Sciatic nerve (tissue), 2 donors: ENCODE measurements at regions not wholly inside any gene's neighbourhood (a gene's known extent, or its start where the extent isn't known, plus 50 kb on each side); places are given as distances from the start of the nearest gene placed in this dataset.
"Not testable (repeated sequence)": the region's sequence is repeated elsewhere in the genome, so short reads cannot be mapped to it uniquely, and the experiment has no call there.

Experiments used
- ATAC-seq: fragments of 200-7000 bp; cut with Tn5 transposase; one replicate; pipeline ENCODE4 v1.9.1; 2020; ENCODE audit warnings: mild to moderate bottlenecking, moderate library complexity
- DNase-seq: peaks from one replicate; pipeline ENCODE4 v3.0.0-alpha.2; 2020; ENCODE audit warnings: low spot score
- intact Hi-C: fragments of 100-400 bp; cut with DNase I; formaldehyde crosslinking; loops from one replicate; pipeline ENCODE4 v1.14.2; 2022
- donor health status: DM: no; HTN: no; CAD: no.
- donor health status: DM: no; HTN: no; CAD: no.

DNA sequence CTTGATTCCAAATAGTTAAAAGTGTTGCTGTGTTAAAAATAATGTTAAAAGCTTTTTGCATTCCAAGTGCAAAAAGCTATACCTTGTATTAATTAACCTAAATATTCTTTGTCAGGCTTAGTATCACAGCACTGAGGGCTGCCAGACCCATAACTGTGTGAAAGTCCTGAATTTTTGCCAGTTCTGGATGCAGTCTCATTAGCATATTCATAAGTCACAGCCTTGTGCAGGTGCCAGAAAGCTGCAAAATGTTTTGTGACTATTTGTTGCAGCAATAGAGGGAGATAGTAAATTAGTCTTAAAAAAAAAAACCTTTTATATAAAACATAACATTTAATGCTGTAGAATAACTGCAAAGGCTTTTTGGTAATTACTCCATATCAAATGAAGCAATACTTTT is 56.6 kb downstream of the SLITRK1 start:
- intact Hi-C loops, result no loop called here
- no peak for DNase-seq
- no peak for ATAC-seq

DNA sequence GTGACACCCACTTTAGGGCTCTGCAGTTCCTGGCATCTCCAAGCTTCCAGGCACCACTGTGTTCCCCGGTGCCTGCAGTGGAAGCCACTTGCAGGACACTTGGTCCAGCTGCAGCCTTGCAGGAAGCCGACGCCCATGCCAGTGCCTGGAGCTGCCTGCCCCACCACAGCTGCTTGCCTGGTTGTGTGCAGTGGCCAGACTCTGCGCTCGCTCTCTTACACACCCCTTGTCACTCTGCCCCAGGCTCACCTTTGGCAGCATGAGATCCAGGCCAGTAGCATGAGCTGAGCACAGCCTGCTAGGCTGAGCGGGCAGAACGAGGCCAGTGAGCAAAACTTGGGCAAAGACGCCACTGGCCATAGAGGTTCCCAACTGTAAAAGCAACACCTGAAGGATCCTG is 57.7 kb downstream of the SLITRK1 start:
- intact Hi-C loops, result no loop called here
- DNase-seq (no peak), ATAC-seq (no peak)

DNA sequence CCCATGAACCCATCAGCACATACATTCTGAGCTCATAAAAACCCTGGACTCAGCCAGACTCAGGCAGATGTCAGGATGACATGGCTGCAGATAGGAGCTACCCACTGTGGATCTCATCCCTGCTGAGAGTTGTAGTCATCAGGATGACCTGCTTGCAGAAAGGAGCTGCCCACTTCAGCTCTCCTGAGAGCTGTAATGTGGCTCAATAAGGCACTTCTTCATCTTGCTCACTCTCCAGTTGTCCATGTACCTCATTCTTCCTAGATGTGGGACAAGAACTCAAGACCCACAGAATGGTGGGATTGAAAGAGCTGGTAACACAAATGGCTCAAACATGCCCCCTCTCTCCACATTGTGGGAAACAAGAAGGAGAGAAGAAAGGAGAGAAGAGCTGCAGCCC is 58.2 kb downstream of the SLITRK1 start:
- ATAC-seq, result no peak
- DNase-seq, result no peak
- intact Hi-C loops, result no loop called here

DNA sequence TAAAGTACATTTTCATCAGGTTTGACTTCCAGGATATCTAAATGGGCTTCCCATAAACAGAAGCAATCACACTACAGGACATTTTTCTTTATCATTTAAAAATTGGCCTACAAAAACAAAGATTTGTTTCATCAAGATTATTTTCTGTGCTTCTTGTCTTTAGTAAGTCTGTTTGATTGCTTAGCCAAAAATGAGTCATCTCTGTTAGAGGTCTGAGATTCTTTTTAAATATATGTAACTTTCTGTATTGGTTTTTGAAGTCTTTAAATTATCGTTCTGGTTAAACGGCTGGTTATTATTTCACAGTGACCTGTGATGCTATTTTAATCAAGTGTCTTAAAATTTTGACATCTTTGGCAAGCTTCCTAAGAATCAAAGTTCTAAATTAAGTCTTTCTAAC is 62.7 kb downstream of the SLITRK1 start:
- ATAC-seq, result no peak
- intact Hi-C loops, result no loop called here
- DNase-seq, result no peak

DNA sequence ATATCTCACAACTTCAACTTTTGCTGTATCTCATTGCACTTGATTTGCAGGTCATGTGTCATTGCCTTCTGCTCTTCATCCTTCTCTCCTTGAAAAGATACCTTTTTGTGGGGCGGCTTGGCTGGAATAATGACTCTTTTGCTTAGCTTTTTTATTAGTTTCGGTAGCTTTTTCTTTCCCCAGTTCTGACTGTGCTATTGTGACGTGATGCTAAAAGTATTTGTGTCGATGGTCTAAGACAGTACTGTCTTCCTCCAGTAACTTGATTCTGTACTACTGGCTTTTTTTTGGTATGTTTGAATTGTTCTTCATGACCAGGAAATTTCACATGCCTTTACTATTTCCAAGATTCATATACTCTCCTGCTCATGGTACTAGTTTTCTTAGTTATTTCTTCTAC is 63.1 kb downstream of the SLITRK1 start:
- intact Hi-C loops, result no loop called here
- DNase-seq (no peak), ATAC-seq (no peak)

DNA sequence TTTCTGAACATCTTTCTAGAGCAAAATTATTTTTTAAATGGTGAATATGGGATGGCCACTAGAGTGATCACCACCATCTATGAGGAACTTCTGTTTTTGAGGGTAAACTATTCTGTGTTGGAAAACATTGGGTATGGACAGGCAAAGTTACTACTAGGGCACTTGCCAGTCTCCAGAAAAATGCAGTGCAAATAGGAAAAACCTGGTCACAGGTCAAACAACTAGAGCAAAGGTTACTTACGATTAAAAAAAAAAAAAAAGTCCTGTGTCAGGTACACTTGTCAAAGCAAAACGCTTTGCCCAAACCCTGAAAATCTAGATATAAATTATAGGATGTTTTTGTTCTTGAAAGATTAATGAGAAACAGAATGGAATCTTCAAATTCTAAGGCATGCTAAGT is 66.2 kb downstream of the SLITRK1 start:
- DNase-seq (no peak), ATAC-seq (no peak)
- intact Hi-C loops, result no loop called here

DNA sequence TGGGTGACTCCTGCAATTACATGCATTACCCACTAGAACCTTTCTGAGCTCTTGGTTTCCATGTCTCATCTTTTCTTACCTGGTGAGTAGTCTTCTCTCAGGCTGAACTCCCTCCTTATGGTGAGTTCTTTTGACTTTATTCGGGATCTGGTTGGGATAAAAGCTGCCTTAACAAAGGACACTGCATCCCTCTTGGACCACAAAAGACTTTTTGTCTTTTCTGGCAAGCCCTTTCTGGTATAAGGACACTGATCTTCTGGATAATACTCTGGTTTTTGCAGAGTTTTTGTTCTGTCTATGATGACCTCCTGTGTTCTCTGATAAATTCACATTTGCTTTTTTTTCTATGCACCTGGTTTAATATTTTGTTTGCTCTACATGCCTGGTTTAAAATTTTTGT is 66.7 kb downstream of the SLITRK1 start:
- DNase-seq (no peak), ATAC-seq (no peak)
- intact Hi-C loops, result no loop called here

DNA sequence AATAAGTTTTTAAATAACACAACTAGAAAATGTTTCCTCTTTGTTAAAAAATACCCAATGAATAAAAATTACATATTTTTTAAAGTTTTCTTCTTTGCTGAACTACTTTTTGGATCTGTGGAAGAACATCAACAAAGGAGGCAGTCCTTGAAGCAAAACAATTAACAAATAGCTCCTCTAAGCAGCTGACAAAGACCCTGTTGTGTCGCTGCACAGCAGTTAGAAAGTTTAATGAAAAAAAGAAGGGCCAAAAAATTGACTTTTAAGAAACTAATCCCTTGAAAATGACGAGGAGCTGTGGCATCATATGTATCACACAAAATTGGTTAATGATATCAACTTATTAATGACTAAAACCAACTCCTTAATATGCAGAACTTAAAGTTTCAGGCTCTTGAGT is 72.1 kb downstream of the SLITRK1 start:
- DNase-seq (no peak), ATAC-seq (no peak)
- intact Hi-C loops, result no loop called here

DNA sequence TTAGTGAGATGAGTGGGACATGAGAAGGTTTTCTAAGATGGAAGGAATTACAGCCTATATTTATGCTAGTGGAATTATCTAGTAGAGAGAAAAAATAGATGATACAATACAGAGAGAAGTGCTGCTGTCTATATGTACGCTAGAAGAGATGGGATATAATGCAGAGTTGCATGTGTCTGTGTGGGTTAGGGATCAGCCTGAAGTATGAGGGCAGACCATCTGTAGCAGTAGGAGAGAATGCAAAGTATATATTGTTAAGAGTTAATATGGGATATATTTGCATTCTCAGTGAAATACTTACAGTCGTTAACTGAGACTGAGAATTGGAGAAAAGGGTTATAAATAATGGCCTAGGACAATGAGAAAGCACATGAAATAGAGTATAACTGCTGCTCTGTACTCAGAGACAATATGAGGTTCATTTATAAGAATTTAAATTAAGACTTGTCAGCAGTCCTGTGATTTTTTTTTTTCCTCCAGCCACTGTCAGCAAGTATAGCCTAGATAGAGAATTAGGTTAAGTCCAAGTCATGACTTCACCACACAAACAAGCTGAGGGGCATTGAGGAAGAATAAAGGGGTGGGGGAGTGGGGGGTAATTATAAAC is 77.8 kb downstream of the SLITRK1 start:
- no peak for DNase-seq
- intact Hi-C loops, result no loop called here
- ATAC-seq, result no peak

DNA sequence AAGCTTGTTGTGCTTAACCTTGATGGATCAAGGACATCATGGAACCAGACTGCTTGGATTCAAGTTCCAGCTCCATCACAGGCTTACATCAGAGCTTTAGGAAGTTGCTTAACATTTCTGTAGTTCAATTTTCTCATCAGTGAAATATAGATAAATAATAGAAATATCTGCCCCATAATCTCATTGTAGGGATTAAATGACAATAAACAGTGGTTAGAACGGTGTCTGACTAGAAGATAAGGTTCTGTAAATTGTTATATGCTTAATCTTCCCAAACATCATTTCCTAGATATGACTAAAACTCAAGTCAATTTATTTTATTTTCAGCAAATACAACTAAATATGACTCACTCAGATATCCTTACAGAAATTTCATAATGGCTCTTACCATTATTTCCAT is 83.5 kb downstream of the SLITRK1 start:
- intact Hi-C loops, result no loop called here
- no peak for ATAC-seq
- no peak for DNase-seq

DNA sequence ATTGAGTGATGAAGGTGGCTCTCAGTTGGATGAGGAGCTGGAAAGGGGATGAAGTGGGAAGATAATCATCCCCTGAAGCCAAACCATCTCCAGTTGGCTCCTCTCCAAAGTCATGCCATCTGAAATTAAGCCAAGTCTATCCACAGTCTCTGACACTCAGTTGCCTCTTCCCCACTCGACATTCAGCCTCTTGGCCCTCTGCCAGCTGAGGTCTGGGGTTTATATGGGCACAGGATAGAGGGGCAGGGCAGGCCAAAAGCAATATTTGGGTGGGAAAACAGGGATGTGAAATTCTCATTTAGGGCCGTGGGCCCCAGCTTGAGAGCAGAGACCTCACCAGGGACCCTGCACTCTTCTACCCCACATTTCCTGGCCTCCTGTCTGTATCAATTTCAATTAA is 85.9 kb downstream of the SLITRK1 start:
- intact Hi-C loops, result no loop called here
- no peak for DNase-seq
- no peak for ATAC-seq

DNA sequence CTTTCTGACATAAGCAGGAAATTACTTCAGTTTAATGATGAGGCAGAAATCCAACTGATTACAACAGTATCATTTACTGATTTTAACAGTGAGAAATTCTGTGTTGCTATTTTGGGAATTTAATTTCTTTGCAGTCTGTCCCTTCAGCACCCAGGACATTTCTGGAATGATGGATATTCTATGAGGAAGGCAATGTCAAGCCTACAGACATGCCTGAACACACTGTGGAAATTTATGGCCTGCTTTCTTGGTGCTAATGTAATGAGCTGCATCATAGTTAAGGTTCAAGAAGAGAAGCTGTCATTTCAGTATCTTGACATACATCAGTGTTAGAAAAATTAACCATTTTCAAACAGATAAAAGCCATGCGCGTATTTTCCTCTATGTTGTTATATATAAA is 87.7 kb downstream of the SLITRK1 start:
- intact Hi-C loops, result no loop called here
- DNase-seq, result no peak
- ATAC-seq, result no peak

DNA sequence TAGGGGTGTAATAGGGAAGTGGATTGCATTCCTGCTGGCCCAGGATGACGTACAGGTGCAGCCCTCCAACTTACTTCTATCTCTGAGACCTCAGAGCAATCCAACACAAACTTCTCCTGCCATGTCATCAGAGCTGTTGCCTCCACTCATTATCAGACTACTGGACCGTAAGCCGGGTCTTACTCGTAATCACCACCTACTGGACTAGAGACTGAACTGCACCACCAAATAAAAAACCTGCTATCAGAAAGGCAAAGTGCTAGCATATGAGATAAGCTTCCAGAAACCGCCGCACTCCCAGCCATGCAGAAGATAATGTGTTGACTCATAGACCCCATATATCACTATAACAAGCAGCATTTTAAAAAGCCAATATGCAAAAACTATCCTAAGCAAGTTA is 102.0 kb downstream of the SLITRK1 start:
- intact Hi-C loops, result no loop called here
- DNase-seq, result no peak
- no peak for ATAC-seq

DNA sequence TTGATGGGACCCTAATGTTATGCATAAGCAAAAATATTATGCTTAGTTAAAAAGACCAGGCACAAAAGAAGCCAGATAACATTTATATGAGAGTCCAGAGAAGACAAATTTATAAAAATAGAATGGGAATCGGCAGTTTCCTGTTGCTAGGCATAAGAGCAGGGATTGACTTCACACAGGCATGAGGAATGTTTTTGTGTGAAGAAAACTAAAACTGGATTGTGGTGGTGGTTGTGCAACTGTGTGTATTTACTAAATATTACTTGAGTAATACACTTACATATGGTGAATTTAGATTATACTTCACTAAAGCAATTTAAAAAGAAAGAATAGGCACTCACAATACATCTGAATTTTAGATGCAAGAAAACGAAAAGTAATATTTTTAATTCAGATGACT is 108.3 kb downstream of the SLITRK1 start:
- DNase-seq (no peak), ATAC-seq (no peak)
- intact Hi-C loops, result no loop called here

DNA sequence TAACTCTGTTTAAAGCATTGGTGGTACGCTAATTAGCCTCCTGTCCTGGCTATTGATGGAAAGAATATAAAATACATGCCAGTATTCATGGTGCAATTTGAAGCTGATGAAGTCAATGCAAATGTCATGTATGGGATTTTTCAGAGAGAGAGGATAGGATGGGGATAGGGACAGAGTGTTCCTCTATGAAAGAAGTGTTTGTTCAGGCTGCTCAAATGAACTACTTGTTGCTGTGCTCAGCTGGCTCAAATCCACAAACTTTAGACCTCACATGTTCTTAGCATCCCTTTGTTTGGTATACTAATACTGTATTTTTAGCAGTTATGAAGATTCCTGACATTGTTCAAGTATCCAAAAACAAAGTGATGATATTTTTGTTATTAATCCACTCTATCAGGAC is 116.5 kb downstream of the SLITRK1 start:
- intact Hi-C loops, result no loop called here
- DNase-seq, result no peak
- ATAC-seq, result peak; percentile 91

DNA sequence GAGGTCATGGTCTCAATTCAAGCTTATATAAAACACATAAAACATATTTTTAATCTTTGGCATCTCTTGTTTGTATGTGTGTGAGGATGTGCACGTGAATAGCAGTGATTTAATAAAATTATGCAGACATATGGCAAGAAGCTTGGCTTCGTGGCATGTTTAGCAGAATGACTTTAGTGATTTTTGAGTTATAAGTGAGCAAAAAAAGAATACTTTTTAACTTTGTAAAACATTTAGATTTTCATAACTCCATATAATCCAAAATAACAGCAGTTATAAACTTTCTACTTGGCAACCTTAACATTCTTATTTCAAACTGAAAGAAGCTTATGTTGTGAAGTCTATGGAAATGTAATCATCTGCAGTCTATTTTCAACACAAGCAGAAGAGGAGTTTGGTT is 120.6 kb downstream of the SLITRK1 start:
- ATAC-seq (no peak), DNase-seq (no peak)
- intact Hi-C loops, result no loop called here

DNA sequence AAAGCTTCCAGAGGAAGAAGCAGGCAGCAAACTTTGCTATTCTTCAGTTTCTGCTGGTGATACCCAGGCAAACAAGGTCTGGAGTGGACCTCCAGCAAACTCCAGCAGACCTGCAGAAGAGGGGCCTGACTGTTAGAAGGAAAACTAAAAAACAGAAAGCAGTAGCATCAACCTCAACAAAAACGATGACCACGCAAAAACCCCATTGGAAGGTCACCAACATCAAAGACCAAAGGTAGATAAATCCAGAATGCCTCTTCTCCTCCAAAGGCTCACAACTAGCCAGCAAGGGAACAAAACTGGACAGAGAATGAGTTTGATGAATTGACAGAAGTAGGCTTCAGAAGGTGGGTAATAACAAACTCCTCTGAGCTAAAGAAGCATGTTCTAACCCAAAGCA is 127.1 kb downstream of the SLITRK1 start:
- ATAC-seq, DNase-seq, intact Hi-C loops: not testable (repeated sequence)

DNA sequence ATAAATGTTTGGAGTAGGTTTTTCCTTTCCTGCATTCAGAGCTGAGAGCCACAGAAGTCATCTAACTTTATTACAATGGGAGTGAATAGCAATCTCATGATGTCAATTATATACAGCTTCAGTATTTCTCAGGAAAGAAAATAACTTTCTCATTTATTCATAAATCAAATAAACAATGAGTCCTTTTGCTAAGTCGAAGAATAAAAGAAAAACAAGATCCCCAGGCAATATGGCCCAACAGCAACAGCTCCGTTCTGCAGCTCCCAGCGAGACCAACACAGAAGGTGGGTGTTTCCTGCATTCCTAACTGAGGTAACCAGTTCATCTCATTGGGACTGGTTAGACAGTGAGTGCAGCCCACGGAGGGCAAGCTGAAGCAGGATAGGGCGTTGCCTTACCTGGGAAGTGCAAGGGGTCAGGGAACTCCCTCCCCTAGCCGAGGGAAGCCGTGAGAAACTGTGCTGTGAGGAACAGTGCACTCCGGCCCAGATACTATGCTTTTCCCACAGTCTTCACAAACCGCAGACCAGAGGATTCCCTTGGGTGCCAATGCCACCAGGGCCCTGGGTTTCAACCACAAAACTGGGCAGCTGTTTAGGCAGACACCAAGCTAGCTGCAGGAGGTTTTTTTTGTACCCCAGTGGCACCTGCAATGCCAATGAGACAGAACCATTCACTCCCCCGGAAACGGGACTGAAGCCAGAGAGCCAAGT is 128.2 kb downstream of the SLITRK1 start:
- intact Hi-C loops, result no loop called here
- DNase-seq (no peak), ATAC-seq (no peak)

DNA sequence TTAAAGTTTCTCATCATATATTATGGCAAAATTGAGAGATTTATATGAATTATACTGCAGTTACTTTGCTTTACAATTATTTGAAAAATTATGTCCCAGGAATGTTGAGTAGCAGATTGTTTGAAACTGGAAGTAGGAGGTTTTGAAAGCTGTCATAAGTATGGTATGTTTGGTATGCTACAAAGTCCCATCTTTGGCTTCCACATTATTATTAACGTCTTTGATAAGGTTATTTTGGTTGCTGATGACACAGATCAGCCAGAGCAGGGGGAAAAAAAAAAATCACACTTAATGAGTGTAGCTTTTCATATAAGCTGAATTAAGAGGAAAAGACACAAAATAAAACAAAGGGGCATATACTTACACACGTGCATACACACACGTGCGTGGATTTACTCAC is 130.1 kb downstream of the SLITRK1 start:
- ATAC-seq (no peak), DNase-seq (no peak)
- intact Hi-C loops, result no loop called here

DNA sequence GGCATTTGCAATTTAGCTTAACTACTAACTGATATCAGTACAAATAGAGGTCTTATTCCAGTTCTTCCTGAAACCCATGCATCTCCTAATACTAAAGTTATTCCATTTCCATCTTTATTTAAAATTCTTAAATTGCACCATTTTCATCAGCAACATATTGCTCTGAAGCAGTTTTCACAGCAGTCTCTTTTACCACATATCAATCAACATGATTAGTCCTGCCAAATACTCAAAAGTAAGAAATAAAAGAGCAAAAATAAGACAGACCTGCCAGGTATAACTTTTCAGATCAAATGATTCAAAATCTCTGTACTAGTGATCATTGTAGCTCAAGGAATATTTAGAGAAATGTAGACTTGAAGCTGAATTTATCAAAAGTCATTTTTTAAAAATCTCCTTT is 141.7 kb downstream of the SLITRK1 start:
- no peak for ATAC-seq
- intact Hi-C loops, result no loop called here
- no peak for DNase-seq

DNA sequence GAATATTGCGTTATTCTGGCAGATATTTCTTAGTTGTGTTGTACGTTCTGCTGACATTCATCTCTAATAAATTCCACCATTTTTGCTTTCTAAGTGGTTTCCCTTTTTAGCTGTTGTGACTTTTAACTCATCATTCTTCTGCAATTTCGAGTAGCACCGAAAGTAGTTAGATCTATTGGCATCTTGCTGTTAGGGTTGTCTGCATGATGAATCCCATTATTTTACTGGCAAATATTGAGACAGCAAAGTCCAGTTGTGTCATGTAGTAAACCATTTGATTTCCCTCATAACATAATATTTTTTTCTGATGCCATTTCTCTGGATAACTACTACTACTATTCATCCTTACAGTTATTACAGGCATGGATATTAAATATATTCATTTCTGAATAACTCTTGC is 143.9 kb downstream of the SLITRK1 start:
- DNase-seq, result no peak
- intact Hi-C loops, result no loop called here
- no peak for ATAC-seq
